HL-60 (cell line): ENCODE measurements at regions not wholly inside any gene's neighbourhood (a gene's known extent, or its start where the extent isn't known, plus 50 kb on each side); places are given as distances from the start of the nearest gene placed in this dataset.

Experiments used
- DNase-seq, 2 experiments: peaks; one replicate each; pipeline ENCODE4 v3.0.0-alpha.2; 2010 to 2020; ENCODE audit warnings: low read depth in 1 of 2, low spot score in 1 of 2
- H3K27ac ChIP-seq: fragments of 250-450 bp; sonication (Bioruptor Pico); replicated peaks from 2 replicates; pipeline ENCODE4 v1.5.1; 2020; ENCODE audit warnings: mild to moderate bottlenecking, moderate library complexity
- H3K27me3 ChIP-seq: fragments of 250-450 bp; sonication (Bioruptor Pico); 2 replicates; pipeline ENCODE4 v1.5.1; 2021; ENCODE audit warnings: mild to moderate bottlenecking, moderate library complexity; ENCODE audit not compliant: insufficient read depth, poor library complexity, severe bottlenecking
- H3K4me3 ChIP-seq: replicated peaks from 2 replicates; pipeline ENCODE4 v1.5.1; 2011; ENCODE audit warnings: mild to moderate bottlenecking, control low read depth, low read length; ENCODE audit not compliant: insufficient read depth
- CTCF ChIP-seq: IDR thresholded peaks from one replicate; pipeline ENCODE4 v1.5.1; 2011; ENCODE audit warnings: low read length, control low read depth, inconsistent platforms; ENCODE audit not compliant: insufficient read depth
- GABPA ChIP-seq: IDR thresholded peaks from 2 replicates; pipeline ENCODE4 v1.6.1; 2012; ENCODE audit warnings: low read depth
- POLR2AphosphoS5 ChIP-seq: IDR thresholded peaks from 2 replicates; pipeline ENCODE4 v1.6.1; 2012; ENCODE audit warnings: low read depth
- REST ChIP-seq: IDR thresholded peaks from 2 replicates; pipeline ENCODE4 v1.6.1; 2012; ENCODE audit warnings: low read depth; ENCODE audit not compliant: insufficient replicate concordance
- SPI1 ChIP-seq: IDR thresholded peaks from 2 replicates; pipeline ENCODE4 v1.6.1; 2012; ENCODE audit warnings: low read depth, mild to moderate bottlenecking, borderline replicate concordance

- no peak for DNase-seq
- TF ChIP-seq GABPA (no peak), REST (no peak), POLR2AphosphoS5 (no peak), CTCF (no peak), SPI1 (no peak)
- H3K4me3 ChIP-seq = no peak overlapping the region
- H3K27me3 ChIP-seq = peaks cover 3% of the 10 kb centered on the region
- no peak overlapping the region for H3K27ac ChIP-seq
Measured at GRCh38 chr12:67764946-67765619, 116.5 kb downstream of the DYRK2 start.

- H3K27ac ChIP-seq = no peak overlapping the region
- TF ChIP-seq GABPA (no peak), SPI1 (no peak), REST (no peak), POLR2AphosphoS5 (no peak)
- DNase-seq = no peak
- no peak overlapping the region for H3K4me3 ChIP-seq
- peaks cover 3% of the 10 kb centered on the region for H3K27me3 ChIP-seq
Measured at GRCh38 chr12:67765776-67766766, 117.5 kb downstream of the DYRK2 start.

- Histone ChIP-seq H3K27me3 (no peaks in the 10 kb centered on the region), H3K27ac (no peak overlapping the region), H3K4me3 (no peak overlapping the region)
- DNase-seq = no peak
- TF ChIP-seq CTCF = no peak
- no peak for TF ChIP-seq GABPA
- TF ChIP-seq SPI1 = no peak
- TF ChIP-seq REST = no peak
- TF ChIP-seq POLR2AphosphoS5 = no peak
Measured at GRCh38 chr12:67772267-67773169, 124.0 kb downstream of the DYRK2 start.
